ENCODE measurements at regions not wholly inside any gene's neighbourhood (a gene's known extent, or its start where the extent isn't known, plus 50 kb on each side); places are given as distances from the start of the nearest gene placed in this dataset.

GRCh38 chr10:128851281-128851680 is 615.8 kb upstream of the MGMT start (continued):
- no peak for TF ChIP-seq USF1 (IDR thresholded peaks at IDR 0.05; ENCODE audit: borderline replicate concordance, low read depth)
- no peak for TF ChIP-seq SIN3A (IDR thresholded peaks at IDR 0.05; ENCODE audit: borderline replicate concordance, low read depth, low read length)
- TF ChIP-seq NRF1 (IDR thresholded peaks at IDR 0.05; ENCODE audit: low read depth, low read length), result no peak
- TF ChIP-seq RCOR1 (IDR thresholded peaks at IDR 0.05; ENCODE audit: low read length), result no peak

GRCh38 chr10:128851726-128852125 is 615.3 kb upstream of the MGMT start:
- ChIA-PET POLR2A (no interaction called here), CTCF (interaction anchor here (0.9 kb wide), 1 partner anchor 52 kb away, joined by 3 read pairs; no protein-coding TSS in a partner anchor)
- DNase-seq, result no peak
- Histone ChIP-seq H3K9ac (no peak overlapping the region), H3F3A (replicated peaks; ENCODE audit: insufficient read depth) (no peaks in the 10 kb centered on the region), H3K27ac (ENCODE audit: low read depth in 2 of 2, low read length in 1 of 2) (no peak overlapping the region), H3K9me2 (no peaks in the 10 kb centered on the region), H3K4me1 (ENCODE audit: control insufficient read depth in 1 of 2, insufficient read depth in 2 of 2, low read depth in 1 of 2, low read length in 1 of 2) (no peaks in the 10 kb centered on the region; a peak in 1 of 4 replicates), H3K9me3 (no peaks in the 10 kb centered on the region), H2AFZ (ENCODE audit: low read depth) (no peak overlapping the region), H4K20me1 (ENCODE audit: insufficient read depth) (no peaks in the 10 kb centered on the region), H3K4me2 (no peak overlapping the region), H3K79me2 (ENCODE audit: insufficient read depth) (no peaks in the 10 kb centered on the region), H3K4me3 (ENCODE audit: low read depth in 2 of 2, low read length in 1 of 2) (no peak overlapping the region), H3K36me3 (replicated peaks in 1 of 2; ENCODE audit: control insufficient read depth in 1 of 2, insufficient read depth in 2 of 2, low read length in 1 of 2) (no peaks in the 10 kb centered on the region), H3K27me3 (ENCODE audit: insufficient read depth) (no peaks in the 10 kb centered on the region)
- 23% methylated on average over 7 of the region's 7 CpGs for WGBS (ENCODE audit: low lambda C conversion rate)
- TF ChIP-seq FOSL2 (IDR thresholded peaks at IDR 0.05; ENCODE audit: borderline replicate concordance, low read depth) (no peak), EZH2phosphoT487 (IDR thresholded peaks at IDR 0.05; ENCODE audit: borderline replicate concordance, low read depth) (no peak), NRF1 (IDR thresholded peaks at IDR 0.05; ENCODE audit: low read depth, low read length) (no peak), RAD21 (IDR thresholded peaks at IDR 0.05; ENCODE audit: low read length) (no peak), TEAD4 (IDR thresholded peaks at IDR 0.05; ENCODE audit: borderline replicate concordance, insufficient read depth) (no peak), MXI1 (IDR thresholded peaks at IDR 0.05; ENCODE audit: low read depth, low read length) (no peak), CTCF (IDR thresholded peaks at IDR 0.05) (no peak), USF2 (IDR thresholded peaks at IDR 0.05; ENCODE audit: borderline replicate concordance, low read depth, low read length) (no peak), NFIC (IDR thresholded peaks at IDR 0.05; ENCODE audit: borderline replicate concordance) (no peak), EP300 (IDR thresholded peaks at IDR 0.05; ENCODE audit: borderline replicate concordance in 1 of 2, low read depth in 1 of 2, low read length in 1 of 2) (no peak), TAF1 (IDR thresholded peaks at IDR 0.05; ENCODE audit: borderline replicate concordance, low read depth, low read length) (no peak), MEF2A (IDR thresholded peaks at IDR 0.05; ENCODE audit: borderline replicate concordance, low read depth) (no peak), JUND (IDR thresholded peaks at IDR 0.05) (no peak), RFX5 (IDR thresholded peaks at IDR 0.05; ENCODE audit: low read length) (no peak), PBX3 (IDR thresholded peaks at IDR 0.05) (no peak), ZBTB33 (IDR thresholded peaks at IDR 0.05; ENCODE audit: borderline replicate concordance, low read depth) (no peak), SMC3 (IDR thresholded peaks at IDR 0.05; ENCODE audit: low read depth, low read length) (no peak), IRF3 (IDR thresholded peaks at IDR 0.05; ENCODE audit: low read depth, low read length) (no peak), FOXJ3 (CRISPR knock-in tag; IDR thresholded peaks at IDR 0.05) (no peak)
